ENCODE measurements at regions not wholly inside any gene's neighbourhood (a gene's known extent, or its start where the extent isn't known, plus 50 kb on each side); places are given as distances from the start of the nearest gene placed in this dataset.

DNA sequence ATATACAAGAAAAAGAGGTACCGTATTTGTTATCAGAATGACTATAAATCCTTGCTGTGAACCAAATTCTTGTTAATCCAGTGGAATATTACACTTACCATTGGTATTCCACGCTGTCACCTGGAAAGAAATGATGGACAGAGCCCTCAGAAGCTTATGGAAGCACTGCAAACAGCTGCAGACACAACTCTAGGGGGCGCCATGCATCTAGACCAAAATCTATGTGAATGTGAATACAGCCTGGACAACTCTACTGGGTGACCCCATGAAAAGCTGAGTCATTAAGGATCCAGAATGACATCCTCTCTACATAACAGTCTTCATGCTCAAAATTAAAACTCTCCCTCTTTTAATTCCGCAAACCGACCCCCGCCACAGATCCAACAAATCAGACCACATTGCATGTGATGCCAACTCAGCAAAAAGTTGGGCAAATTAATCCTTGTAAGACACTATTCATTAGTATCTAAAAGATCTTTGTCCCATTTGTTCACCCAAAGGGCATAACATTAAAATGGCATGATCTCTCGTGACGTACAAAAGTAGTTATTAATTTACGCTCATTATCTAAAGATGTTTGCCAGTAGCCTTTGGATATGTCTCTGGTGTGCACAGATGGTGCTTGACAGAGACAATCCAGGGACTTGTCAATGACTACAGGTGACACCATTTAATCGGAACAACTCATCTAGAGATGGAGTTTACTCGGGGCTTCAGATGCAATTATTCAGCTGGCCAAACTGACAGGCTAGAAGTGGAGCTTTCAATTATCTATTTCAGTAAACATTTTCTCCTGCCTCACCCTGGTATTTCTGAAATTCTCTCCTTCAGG is 552.7 kb upstream of the PSMD7 start:
- DNase-seq (ENCODE audit: low spot score) (no peak), ATAC-seq (ENCODE audit: low FRiP score) (no peak)
- TF ChIP-seq, protein P1, sequence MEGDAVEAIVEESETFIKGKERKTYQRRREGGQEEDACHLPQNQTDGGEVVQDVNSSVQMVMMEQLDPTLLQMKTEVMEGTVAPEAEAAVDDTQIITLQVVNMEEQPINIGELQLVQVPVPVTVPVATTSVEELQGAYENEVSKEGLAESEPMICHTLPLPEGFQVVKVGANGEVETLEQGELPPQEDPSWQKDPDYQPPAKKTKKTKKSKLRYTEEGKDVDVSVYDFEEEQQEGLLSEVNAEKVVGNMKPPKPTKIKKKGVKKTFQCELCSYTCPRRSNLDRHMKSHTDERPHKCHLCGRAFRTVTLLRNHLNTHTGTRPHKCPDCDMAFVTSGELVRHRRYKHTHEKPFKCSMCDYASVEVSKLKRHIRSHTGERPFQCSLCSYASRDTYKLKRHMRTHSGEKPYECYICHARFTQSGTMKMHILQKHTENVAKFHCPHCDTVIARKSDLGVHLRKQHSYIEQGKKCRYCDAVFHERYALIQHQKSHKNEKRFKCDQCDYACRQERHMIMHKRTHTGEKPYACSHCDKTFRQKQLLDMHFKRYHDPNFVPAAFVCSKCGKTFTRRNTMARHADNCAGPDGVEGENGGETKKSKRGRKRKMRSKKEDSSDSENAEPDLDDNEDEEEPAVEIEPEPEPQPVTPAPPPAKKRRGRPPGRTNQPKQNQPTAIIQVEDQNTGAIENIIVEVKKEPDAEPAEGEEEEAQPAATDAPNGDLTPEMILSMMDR (IDR thresholded peaks at IDR 0.05), result no peak

DNA sequence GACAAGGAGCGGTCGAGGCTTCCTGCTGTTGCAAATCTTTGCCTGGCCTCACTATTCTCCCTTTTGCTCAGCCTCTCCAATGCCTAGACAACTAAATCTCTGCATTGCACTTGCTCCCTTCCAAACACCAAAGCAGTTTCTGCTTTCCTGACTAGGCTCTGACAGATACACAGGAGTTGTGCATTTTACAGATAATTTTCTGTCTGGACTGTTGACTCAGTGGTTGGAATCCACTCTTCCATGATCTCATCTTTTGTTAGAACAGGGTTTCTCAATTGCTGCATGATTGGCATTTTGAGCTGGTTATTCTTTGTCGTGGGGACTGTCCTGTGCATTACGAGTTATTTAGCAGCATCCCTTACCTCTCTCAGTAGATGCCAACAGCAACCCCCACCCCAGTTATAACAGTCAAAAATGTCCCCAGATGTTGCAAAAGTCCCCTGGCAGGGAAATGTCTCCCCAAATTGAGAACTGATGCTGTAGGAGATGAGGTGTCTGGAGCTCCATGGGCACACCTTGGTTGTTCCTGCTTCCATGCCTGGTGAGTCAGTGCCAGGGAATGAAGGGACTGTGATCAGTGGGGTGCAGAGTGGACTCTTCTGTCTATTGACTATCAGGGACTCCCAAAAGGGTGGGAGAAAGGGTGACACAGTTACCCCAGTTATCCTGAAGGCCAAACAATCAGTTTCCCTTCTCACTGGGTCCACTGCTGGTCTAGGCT is 557.4 kb upstream of the PSMD7 start:
- DNase-seq (ENCODE audit: low spot score), result no peak
- no peak for ATAC-seq (ENCODE audit: low FRiP score)
- TF ChIP-seq, protein P1 (IDR thresholded peaks at IDR 0.05), result no peak

DNA sequence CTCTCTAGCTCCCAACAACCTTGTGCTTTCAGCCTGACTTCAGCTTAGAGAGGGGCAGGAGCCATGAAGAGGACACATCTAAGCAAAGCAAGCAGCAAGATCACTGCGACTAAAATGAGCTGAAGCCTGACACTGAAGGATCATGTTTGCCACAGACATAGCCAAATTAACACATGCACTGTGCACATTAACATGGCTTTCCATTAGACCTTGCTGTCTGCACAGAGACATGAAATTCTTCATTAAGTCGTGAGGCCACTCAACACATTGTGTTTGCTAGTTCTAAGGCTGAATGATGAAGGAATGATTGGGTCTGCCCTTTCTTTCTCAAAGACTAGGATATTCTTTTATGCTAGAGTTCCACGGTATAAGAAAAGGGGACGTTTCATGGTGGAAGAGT is 558.3 kb upstream of the PSMD7 start:
- ATAC-seq (ENCODE audit: low FRiP score) (no peak), DNase-seq (ENCODE audit: low spot score) (no peak)
- TF ChIP-seq, protein P1 (IDR thresholded peaks at IDR 0.05), result no peak

DNA sequence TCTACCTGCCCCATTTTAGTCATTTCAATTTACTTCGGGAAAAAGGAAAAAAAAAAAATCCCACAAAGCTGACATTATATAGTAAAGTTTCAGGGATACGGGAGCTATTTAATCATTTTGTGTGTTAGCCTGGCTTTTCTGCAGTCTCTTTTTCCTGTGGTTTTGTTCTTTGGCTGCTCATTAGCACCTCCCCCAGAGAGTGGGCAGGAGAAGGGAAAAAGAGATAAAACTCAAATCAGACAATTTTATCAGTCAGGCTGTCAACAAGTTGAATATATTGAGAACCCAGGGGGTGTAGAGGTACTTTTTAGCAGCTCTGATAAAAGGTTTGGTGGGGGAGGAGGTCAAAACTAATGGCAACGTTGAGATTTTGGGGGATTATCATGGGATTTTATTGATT is 559.0 kb upstream of the PSMD7 start:
- TF ChIP-seq, protein P1 (IDR thresholded peaks at IDR 0.05), result no peak
- DNase-seq (ENCODE audit: low spot score) (no peak), ATAC-seq (ENCODE audit: low FRiP score) (no peak)

DNA sequence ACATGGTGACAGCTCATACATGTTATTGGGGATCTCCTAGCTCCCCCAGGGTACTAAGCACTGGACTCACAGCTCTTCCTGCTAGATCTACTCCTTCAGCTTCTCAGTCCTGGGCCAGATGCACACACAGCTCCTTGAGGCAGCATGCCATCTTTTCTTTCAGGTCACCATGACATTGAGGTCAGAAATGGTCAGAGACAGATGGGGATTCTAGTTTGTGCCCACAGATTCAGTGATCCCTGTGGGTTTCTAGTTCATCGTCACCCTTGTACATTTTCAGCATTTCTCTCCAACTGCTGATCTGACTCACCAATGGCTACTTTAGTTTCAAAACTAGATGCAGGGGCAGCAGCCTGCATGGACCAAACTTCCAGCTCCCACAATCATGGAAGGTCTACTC is 560.7 kb upstream of the PSMD7 start:
- ATAC-seq (ENCODE audit: low FRiP score), result no peak
- no peak for DNase-seq (ENCODE audit: low spot score)
- TF ChIP-seq, protein P1 (IDR thresholded peaks at IDR 0.05), result no peak

DNA sequence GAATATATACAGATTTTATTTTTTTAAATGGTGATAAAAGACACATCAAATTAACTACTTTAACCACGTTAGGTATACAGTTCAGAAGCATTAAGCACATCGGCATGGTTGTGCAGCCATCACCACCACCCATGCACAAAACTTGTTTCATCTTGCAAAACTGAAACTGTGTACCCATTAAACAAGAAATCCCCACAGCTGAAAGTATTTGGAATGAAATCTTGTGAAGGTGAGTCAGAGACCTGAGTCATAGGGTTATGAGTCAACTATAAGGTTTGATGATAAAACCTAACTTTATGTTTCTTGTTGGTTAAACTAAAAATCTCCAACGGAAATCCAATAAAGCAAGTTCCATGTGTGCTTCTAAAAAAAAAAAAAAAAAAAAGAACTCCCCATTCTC is 561.6 kb upstream of the PSMD7 start:
- TF ChIP-seq, protein P1 (IDR thresholded peaks at IDR 0.05), result no peak
- ATAC-seq (ENCODE audit: low FRiP score) (peak; percentile 47), DNase-seq (ENCODE audit: low spot score) (no peak)

Data from omental fat pad (tissue), 3 donors.